Neural cell (in vitro differentiated cells): ENCODE measurements at regions not wholly inside any gene's neighbourhood (a gene's known extent, or its start where the extent isn't known, plus 50 kb on each side); places are given as distances from the start of the nearest gene placed in this dataset.

Source experiments
- CTCF ChIP-seq: fragments of 450-650 bp; IDR thresholded peaks from 2 replicates; pipeline ENCODE4 v1.5.1; 2014; ENCODE audit warnings: antibody characterized with exemption, mild to moderate bottlenecking, moderate library complexity; ENCODE audit not compliant: poor library complexity, severe bottlenecking
- EP300 ChIP-seq: fragments of 450-650 bp; conservative IDR thresholded peaks from 2 replicates; pipeline ENCODE4 v1.6.1; 2014; ENCODE audit warnings: antibody characterized with exemption, mild to moderate bottlenecking, moderate library complexity; ENCODE audit not compliant: poor library complexity, severe bottlenecking
- EZH2 ChIP-seq: fragments of 200-600, 300-800 bp; shearing (Covaris generic), sonication (generic); IDR thresholded peaks from 2 replicates; pipeline ENCODE4 v1.6.1; 2014; ENCODE audit warnings: antibody characterized with exemption, low read length, borderline replicate concordance, mild to moderate bottlenecking; ENCODE audit not compliant: insufficient read depth, poor library complexity, severe bottlenecking
- POLR2AphosphoS5 ChIP-seq: IDR thresholded peaks from 2 replicates; pipeline ENCODE4 v1.6.1; 2012
- RAD21 ChIP-seq: fragments of 450-650 bp; conservative IDR thresholded peaks from 2 replicates; pipeline ENCODE4 v1.6.1; 2014; ENCODE audit warnings: antibody characterized with exemption, mild to moderate bottlenecking, moderate library complexity
- REST ChIP-seq: IDR thresholded peaks from 2 replicates; pipeline ENCODE4 v1.6.1; 2012; ENCODE audit warnings: borderline replicate concordance

GRCh38 chr4:160371446-160371845 is 1268.6 kb downstream of the RAPGEF2 start:
- TF ChIP-seq CTCF (no peak), EZH2 (no peak), RAD21 (no peak), REST (no peak), POLR2AphosphoS5 (no peak), EP300 (no peak)
